Esophagus squamous epithelium (tissue), 5 donors: ENCODE measurements at regions not wholly inside any gene's neighbourhood (a gene's known extent, or its start where the extent isn't known, plus 50 kb on each side); places are given as distances from the start of the nearest gene placed in this dataset.

Experiments
- DNase-seq: peaks from one replicate; lab custom pipeline; 2025; lab: John Stamatoyannopoulos, UW
- H3K27ac ChIP-seq, 4 donors: fragments of 200-600 bp; sonication (generic); one replicate each; pipeline ENCODE4 v1.5.1; 2016 to 2019; ENCODE audit warnings: mild to moderate bottlenecking in 1 of 4
- H3K27me3 ChIP-seq, 4 donors: fragments of 200-600 bp; sonication (generic); 1 replicate in 3 of 4; 2 replicates in 1 of 4; pipeline versions ENCODE4 v1.5.1 to v1.6.0; 2017 to 2021; ENCODE audit warnings: antibody characterized with exemption in 1 of 4
- H3K36me3 ChIP-seq, 3 donors: fragments of 200-600 bp; sonication (generic); one replicate each; pipeline ENCODE4 v1.5.1; 2016 to 2019
- H3K4me1 ChIP-seq, 3 donors: fragments of 200-600 bp; sonication (generic); one replicate each; pipeline ENCODE4 v1.5.1; 2017 to 2019
- H3K4me3 ChIP-seq, 4 donors: fragments of 200-600 bp; sonication (generic); 1 replicate in 3 of 4; 2 replicates in 1 of 4; pipeline ENCODE4 v1.5.1; 2016 to 2019; ENCODE audit warnings: mild to moderate bottlenecking in 2 of 4, moderate library complexity in 1 of 4
- H3K9me3 ChIP-seq, 3 donors: fragments of 200-600 bp; sonication (generic); one replicate each; pipeline ENCODE4 v1.5.1; 2016 to 2019
- POLR2A ChIP-seq, 4 donors: fragments of 450-650 bp; IDR thresholded peaks; one replicate each; pipeline ENCODE4 v1.6.1; 2017; ENCODE audit warnings: antibody characterized with exemption in 4 of 4, mild to moderate bottlenecking in 4 of 4, moderate library complexity in 3 of 4
- WGBS, 2 donors: methylation state at CpG; one replicate each; pipeline ENCODE4 v1.1.5; 2018; 5-methylcytosine and 5-hydroxymethylcytosine counted together
- intact Hi-C: fragments of 100-400 bp; cut with DNase I; formaldehyde crosslinking; loops from one replicate; pipeline ENCODE4 v1.15.0; 2022
- TF ChIP-seq, protein P1 (sequence below), 6 experiments: fragments of 450-650 bp in 4 of 6; fragments of 200-600 bp in 2 of 6; sonication (generic) in 2 of 6; IDR thresholded peaks; one replicate each; pipeline ENCODE4 v1.5.1; 2016 to 2019; ENCODE audit warnings: antibody characterized with exemption in 6 of 6, mild to moderate bottlenecking in 4 of 6, moderate library complexity in 4 of 6
- donor health status: DM: yes; HTN: yes; CAD: no.

DNA sequence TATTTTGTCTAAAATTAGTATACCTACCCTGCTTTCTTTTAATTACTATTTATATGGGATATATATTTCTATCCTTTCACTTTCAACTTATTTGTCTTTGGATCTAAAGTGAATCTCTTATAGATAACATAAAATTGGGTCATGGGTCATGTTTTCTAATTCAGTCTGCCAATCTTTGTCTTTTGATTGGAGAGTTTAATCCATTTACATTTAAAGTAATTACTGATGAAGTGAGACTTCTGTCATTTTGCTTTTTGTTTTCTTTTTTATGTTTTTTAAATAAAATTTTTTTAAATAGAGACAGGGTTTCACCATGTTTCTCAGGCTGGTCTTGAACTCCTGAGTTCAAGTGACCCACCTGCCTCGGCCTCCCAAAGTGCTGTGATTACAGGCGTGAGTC lies 50.5 kb upstream of the PRDM1 start:
- WGBS, 2 donors, result 91 to 92% methylated on average over 2 of the region's 2 CpGs
- TF ChIP-seq, protein P1, sequence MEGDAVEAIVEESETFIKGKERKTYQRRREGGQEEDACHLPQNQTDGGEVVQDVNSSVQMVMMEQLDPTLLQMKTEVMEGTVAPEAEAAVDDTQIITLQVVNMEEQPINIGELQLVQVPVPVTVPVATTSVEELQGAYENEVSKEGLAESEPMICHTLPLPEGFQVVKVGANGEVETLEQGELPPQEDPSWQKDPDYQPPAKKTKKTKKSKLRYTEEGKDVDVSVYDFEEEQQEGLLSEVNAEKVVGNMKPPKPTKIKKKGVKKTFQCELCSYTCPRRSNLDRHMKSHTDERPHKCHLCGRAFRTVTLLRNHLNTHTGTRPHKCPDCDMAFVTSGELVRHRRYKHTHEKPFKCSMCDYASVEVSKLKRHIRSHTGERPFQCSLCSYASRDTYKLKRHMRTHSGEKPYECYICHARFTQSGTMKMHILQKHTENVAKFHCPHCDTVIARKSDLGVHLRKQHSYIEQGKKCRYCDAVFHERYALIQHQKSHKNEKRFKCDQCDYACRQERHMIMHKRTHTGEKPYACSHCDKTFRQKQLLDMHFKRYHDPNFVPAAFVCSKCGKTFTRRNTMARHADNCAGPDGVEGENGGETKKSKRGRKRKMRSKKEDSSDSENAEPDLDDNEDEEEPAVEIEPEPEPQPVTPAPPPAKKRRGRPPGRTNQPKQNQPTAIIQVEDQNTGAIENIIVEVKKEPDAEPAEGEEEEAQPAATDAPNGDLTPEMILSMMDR (IDR thresholded peaks at IDR 0.05), result no peak
- TF ChIP-seq POLR2A (IDR thresholded peaks at IDR 0.05), result no peak
- peaks cover 0 to 8% (median 0%) of the 10 kb centered on the region in 3 donors for H3K9me3 ChIP-seq
- no peak for DNase-seq
- H3K27me3 ChIP-seq, result no peaks in the 10 kb centered on the region
- H3K36me3 ChIP-seq, result no peaks in the 10 kb centered on the region
- no peak overlapping the region for H3K4me3 ChIP-seq
- H3K27ac ChIP-seq, result no peak overlapping the region
- H3K4me1 ChIP-seq, result no peaks in the 10 kb centered on the region
- intact Hi-C loops, result no loop called here

DNA sequence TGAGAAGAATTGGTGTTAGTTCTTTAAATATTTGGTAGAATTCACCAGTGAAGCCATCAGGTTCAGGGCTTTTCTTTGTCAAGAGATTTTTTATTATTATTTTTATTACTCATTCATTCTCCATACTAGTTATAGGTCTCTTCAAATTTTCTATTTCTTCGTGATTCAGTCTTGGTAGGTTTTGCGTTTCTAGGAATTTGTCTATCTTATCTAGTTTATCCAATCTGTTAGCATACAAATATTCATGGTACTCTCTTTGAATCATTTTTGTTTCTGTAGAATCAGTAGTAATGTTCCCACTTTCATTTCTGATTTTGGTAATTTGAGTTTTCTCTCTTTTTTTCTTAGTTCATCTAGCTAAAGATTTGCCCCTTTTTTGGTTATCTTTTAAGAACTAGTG lies 52.3 kb upstream of the PRDM1 start:
- H3K4me3 ChIP-seq, result no peak overlapping the region
- intact Hi-C loops, result no loop called here

DNA sequence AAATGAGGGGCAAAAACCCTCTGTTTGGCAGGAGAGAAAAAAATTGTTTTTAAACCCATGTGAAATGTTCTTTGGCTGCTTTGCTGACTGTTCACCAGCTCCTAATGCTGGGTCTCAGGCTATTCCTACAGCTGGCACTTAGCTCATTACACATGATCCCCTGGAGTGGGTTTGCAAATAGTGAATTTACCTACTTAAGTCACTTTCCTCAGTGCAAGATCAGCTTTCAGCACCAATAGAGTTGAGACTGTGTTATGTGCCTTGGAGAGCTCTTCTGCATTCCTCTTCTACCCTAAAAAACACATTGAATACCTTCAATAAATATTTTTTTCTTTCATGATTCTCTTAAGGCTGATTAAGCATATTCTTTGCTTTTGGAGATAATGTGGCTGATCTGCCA lies 58.4 kb upstream of the PRDM1 start:
- H3K9me3 ChIP-seq, result no peaks in the 10 kb centered on the region
- no peak overlapping the region for H3K4me3 ChIP-seq
- no peak for DNase-seq
- TF ChIP-seq, protein P1 (IDR thresholded peaks at IDR 0.05), result no peak
- TF ChIP-seq POLR2A (IDR thresholded peaks at IDR 0.05), result no peak
- intact Hi-C loops, result no loop called here
- H3K27me3 ChIP-seq, result no peaks in the 10 kb centered on the region
- no peaks in the 10 kb centered on the region for H3K4me1 ChIP-seq
- H3K27ac ChIP-seq, result no peak overlapping the region
- no peaks in the 10 kb centered on the region for H3K36me3 ChIP-seq

More for the DNA sequence above, 52.3 kb upstream of the PRDM1 start:
- H3K27me3 ChIP-seq, result no peaks in the 10 kb centered on the region
- 86 to 92% methylated on average over 2 of the region's 2 CpGs for WGBS, 2 donors
- DNase-seq, result no peak
- no peaks in the 10 kb centered on the region for H3K4me1 ChIP-seq
- H3K9me3 ChIP-seq, result peaks cover 0 to 8% (median 0%) of the 10 kb centered on the region in 3 donors
- no peaks in the 10 kb centered on the region for H3K36me3 ChIP-seq
- no peak overlapping the region for H3K27ac ChIP-seq
- no peak for TF ChIP-seq POLR2A (IDR thresholded peaks at IDR 0.05)
- TF ChIP-seq, protein P1 (IDR thresholded peaks at IDR 0.05), result no peak

DNA sequence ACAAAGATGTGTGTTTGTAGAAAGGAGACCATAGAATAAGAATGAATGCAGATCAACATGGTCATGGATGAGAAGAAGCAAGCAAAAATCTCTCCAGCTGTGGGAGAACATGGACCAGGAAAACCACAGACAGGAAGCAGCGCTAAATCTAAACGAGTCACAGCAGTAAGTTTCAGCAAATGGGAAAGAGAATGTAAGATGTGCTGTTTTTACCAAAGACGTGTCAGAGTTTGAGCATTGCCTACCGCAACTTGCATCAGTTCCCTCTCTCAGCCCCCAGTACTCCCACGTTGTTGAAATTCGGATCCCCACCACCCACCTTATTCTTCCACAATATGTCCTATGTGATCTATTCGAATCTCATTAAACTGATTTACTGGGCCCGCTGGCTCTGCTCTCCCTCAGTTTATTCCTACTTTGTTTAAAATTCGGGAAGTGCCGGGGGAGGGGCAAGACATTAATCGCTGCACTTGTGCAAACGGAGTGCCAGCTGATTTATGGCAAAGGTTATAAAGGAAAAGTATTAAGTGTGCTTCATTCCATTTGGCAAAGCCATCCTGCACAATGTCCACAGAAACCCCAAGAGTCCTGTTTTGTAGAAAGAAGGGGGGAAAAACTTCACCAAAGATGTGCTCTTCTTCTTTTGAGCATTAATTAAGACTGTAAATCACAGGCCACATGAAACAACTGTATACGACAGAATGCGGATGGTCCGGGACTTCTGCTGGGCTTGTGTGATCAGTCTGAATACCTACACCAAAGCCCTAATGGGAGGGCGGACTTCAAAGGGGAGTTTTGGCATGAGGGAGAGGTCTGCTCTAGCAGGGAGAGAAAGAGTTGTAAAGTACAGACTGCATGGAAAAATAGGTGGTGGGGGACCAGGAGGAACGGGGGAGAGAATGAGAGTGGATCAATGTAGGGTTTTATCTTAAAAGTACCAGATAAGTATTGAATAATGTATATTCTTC lies 59.1 kb upstream of the PRDM1 start:
- Histone ChIP-seq H3K27me3 (no peaks in the 10 kb centered on the region), H3K9me3 (no peaks in the 10 kb centered on the region), H3K36me3 (no peaks in the 10 kb centered on the region), H3K4me3 (no peak overlapping the region), H3K27ac (no peak overlapping the region), H3K4me1 (no peaks in the 10 kb centered on the region)
- TF ChIP-seq, protein P1 (IDR thresholded peaks at IDR 0.05), result no peak
- no peak for TF ChIP-seq POLR2A (IDR thresholded peaks at IDR 0.05)
- WGBS, 2 donors, result 61 to 76% methylated on average over 17 of the region's 17 CpGs
- no peak for DNase-seq
- intact Hi-C loops, result no loop called here

DNA sequence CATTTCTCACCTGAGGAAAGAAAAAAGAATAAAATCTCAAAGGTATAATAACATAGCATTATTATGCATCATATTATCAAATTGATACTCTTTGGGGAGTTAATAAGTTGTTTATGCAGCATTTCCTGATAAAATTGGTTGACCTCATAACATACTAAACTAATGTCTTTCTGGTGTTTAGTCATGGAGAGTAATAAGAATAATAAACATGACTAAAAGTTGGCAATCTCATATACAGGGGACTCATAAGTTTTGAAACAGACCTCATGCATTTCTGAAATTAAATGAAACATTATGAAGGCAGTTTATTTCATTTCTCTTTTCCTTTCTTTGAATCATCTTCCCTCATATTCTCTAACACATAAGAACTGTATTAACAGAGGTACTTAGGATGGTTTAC lies 60.5 kb upstream of the PRDM1 start:
- no peak overlapping the region for H3K4me3 ChIP-seq
- no peaks in the 10 kb centered on the region for H3K9me3 ChIP-seq
- no peaks in the 10 kb centered on the region for H3K36me3 ChIP-seq
- H3K27ac ChIP-seq, result no peak overlapping the region
- no peaks in the 10 kb centered on the region for H3K27me3 ChIP-seq
- DNase-seq, result no peak
- intact Hi-C loops, result no loop called here
- TF ChIP-seq POLR2A (IDR thresholded peaks at IDR 0.05), result no peak
- TF ChIP-seq, protein P1 (IDR thresholded peaks at IDR 0.05), result no peak
- H3K4me1 ChIP-seq, result peaks cover 0 to 6% (median 0%) of the 10 kb centered on the region in 3 donors
